ENCODE measurements at regions not wholly inside any gene's neighbourhood (a gene's known extent, or its start where the extent isn't known, plus 50 kb on each side); places are given as distances from the start of the nearest gene placed in this dataset.
"Not testable (repeated sequence)": the region's sequence is repeated elsewhere in the genome, so short reads cannot be mapped to it uniquely, and the experiment has no call there.

GRCh38 chr14:38944691-38945090 is 158.3 kb downstream of the SEC23A start:
- Histone ChIP-seq H3K36me3 (ENCODE audit: control insufficient read depth, insufficient read depth, low read length) (no peaks in the 10 kb centered on the region), H3K27me3 (replicated peaks; ENCODE audit: control insufficient read depth, insufficient read depth, low read length) (no peaks in the 10 kb centered on the region), H3K4me3 (ENCODE audit: low read depth, low read length) (no peak overlapping the region), H3K9me3 (no peaks in the 10 kb centered on the region), H3K4me1 (no peaks in the 10 kb centered on the region)
- no peak for TF ChIP-seq CTCF (IDR thresholded peaks at IDR 0.05; ENCODE audit: insufficient read depth in 1 of 2, low read depth in 1 of 2, low read length in 1 of 2, severe bottlenecking in 1 of 2, unreplicated experiment in 1 of 2)
- no TSS peak for BruUV-seq (replicated peaks)
- CTCF ChIA-PET, result no interaction called here
- Mint-ChIP-seq H3K27ac (ENCODE audit: unreplicated experiment) (no peak overlapping the region), H3K27me3 (ENCODE audit: insufficient read depth, unreplicated experiment) (peaks cover 4% of the 10 kb centered on the region), H3K9me3 (ENCODE audit: unreplicated experiment) (no peaks in the 10 kb centered on the region), H3K4me3 (ENCODE audit: unreplicated experiment) (no peak overlapping the region), H3K36me3 (ENCODE audit: insufficient read depth, unreplicated experiment) (no peaks in the 10 kb centered on the region), H3K4me1 (ENCODE audit: low read depth, unreplicated experiment) (no peaks in the 10 kb centered on the region)
- POLR2A ChIA-PET, result no interaction called here
- no peak for DNase-seq
- intact Hi-C loops (cut with micrococcal nuclease; ENCODE audit: unreplicated experiment), result no loop called here

GRCh38 chr14:38941488-38941887 is 161.5 kb downstream of the SEC23A start:
- BruUV-seq (replicated peaks), result no TSS peak
- Histone ChIP-seq H3K4me3 (ENCODE audit: low read depth, low read length) (no peak overlapping the region), H3K9me3 (no peaks in the 10 kb centered on the region), H3K4me1 (no peaks in the 10 kb centered on the region), H3K36me3 (ENCODE audit: control insufficient read depth, insufficient read depth, low read length) (no peaks in the 10 kb centered on the region), H3K27me3 (replicated peaks; ENCODE audit: control insufficient read depth, insufficient read depth, low read length) (no peaks in the 10 kb centered on the region)
- TF ChIP-seq CTCF (IDR thresholded peaks at IDR 0.05; ENCODE audit: insufficient read depth in 1 of 2, low read depth in 1 of 2, low read length in 1 of 2, severe bottlenecking in 1 of 2, unreplicated experiment in 1 of 2), result peak in 1 of 2 experiments; percentile 22
- ChIA-PET CTCF (interaction anchor here (1.6 kb wide), 1 partner anchor 74 kb away, joined by 3 read pairs; no protein-coding TSS in a partner anchor), POLR2A (no interaction called here)
- Mint-ChIP-seq H3K4me1 (ENCODE audit: low read depth, unreplicated experiment) (no peaks in the 10 kb centered on the region), H3K36me3 (ENCODE audit: insufficient read depth, unreplicated experiment) (no peaks in the 10 kb centered on the region), H3K9me3 (ENCODE audit: unreplicated experiment) (no peaks in the 10 kb centered on the region), H3K4me3 (ENCODE audit: unreplicated experiment) (no peak overlapping the region), H3K27ac (ENCODE audit: unreplicated experiment) (no peak overlapping the region), H3K27me3 (ENCODE audit: insufficient read depth, unreplicated experiment) (peaks cover 4% of the 10 kb centered on the region)
- DNase-seq, result peak in 1 of 2 experiments; percentile 13
- intact Hi-C loops (cut with micrococcal nuclease; ENCODE audit: unreplicated experiment), result loop anchor here (1.0 kb wide), 1 partner anchor 74 kb away; no protein-coding TSS in a partner anchor

- H3K9me3 ChIP-seq; H3K4me3 ChIP-seq (ENCODE audit: low read depth, low read length); H3K4me1 ChIP-seq; CTCF ChIA-PET; H3K36me3 Mint-ChIP-seq (ENCODE audit: insufficient read depth, unreplicated experiment); DNase-seq; intact Hi-C loops (cut with micrococcal nuclease; ENCODE audit: unreplicated experiment); H3K36me3 ChIP-seq (ENCODE audit: control insufficient read depth, insufficient read depth, low read length); H3K4me1 Mint-ChIP-seq (ENCODE audit: low read depth, unreplicated experiment); BruUV-seq (replicated peaks); H3K4me3 Mint-ChIP-seq (ENCODE audit: unreplicated experiment); POLR2A ChIA-PET; H3K27me3 ChIP-seq (replicated peaks; ENCODE audit: control insufficient read depth, insufficient read depth, low read length); H3K27me3 Mint-ChIP-seq (ENCODE audit: insufficient read depth, unreplicated experiment): not testable (repeated sequence)
- peak overlapping the region; percentile 24 for H3K27ac Mint-ChIP-seq (ENCODE audit: unreplicated experiment)
- peaks cover 13% of the 10 kb centered on the region for H3K9me3 Mint-ChIP-seq (ENCODE audit: unreplicated experiment)
Observed at GRCh38 chr14:38932653-38933000, 170.4 kb downstream of the SEC23A start.

Measured in Caco-2 (cell line).